GM19438 (cell line): ENCODE measurements at regions not wholly inside any gene's neighbourhood (a gene's known extent, or its start where the extent isn't known, plus 50 kb on each side); places are given as distances from the start of the nearest gene placed in this dataset.

ENCODE experiments used
- ATAC-seq: cut with Tn5 transposase; IDR thresholded peaks from one replicate; pipeline ENCODE4 v1.9.1; 2021; ENCODE audit warnings: low read depth; ENCODE audit not compliant: unreplicated experiment

GRCh38 chr2:129233166-129233565, 746.3 kb upstream of the RAB6C start:
- ATAC-seq = no peak

GRCh38 chr2:129233751-129234406, 745.6 kb upstream of the RAB6C start:
- ATAC-seq = no peak

- ATAC-seq = no peak
Measured at GRCh38 chr2:129236601-129237000, 742.9 kb upstream of the RAB6C start.

GRCh38 chr2:129237966-129238725, 741.3 kb upstream of the RAB6C start:
- no peak for ATAC-seq

- ATAC-seq = no peak
Measured at GRCh38 chr2:129239141-129239540, 740.3 kb upstream of the RAB6C start.

GRCh38 chr2:129240061-129240460, 739.4 kb upstream of the RAB6C start:
- no peak for ATAC-seq

GRCh38 chr2:129242269-129242668, 737.2 kb upstream of the RAB6C start:
- no peak for ATAC-seq

GRCh38 chr2:129247751-129248150, 731.7 kb upstream of the RAB6C start:
- no peak for ATAC-seq

GRCh38 chr2:129248198-129248597, 731.3 kb upstream of the RAB6C start:
- no peak for ATAC-seq

- ATAC-seq = no peak
Measured at GRCh38 chr2:129252781-129253460, 726.5 kb upstream of the RAB6C start.

GRCh38 chr2:129253461-129253812, 726.0 kb upstream of the RAB6C start:
- ATAC-seq = no peak

GRCh38 chr2:129254718-129255117, 724.7 kb upstream of the RAB6C start:
- no peak for ATAC-seq

- ATAC-seq = no peak
Measured at GRCh38 chr2:129255610-129256313, 723.7 kb upstream of the RAB6C start.

GRCh38 chr2:129256642-129257041, 722.8 kb upstream of the RAB6C start:
- no peak for ATAC-seq

GRCh38 chr2:129262934-129263333, 716.5 kb upstream of the RAB6C start:
- ATAC-seq = no peak

GRCh38 chr2:129263939-129264338, 715.5 kb upstream of the RAB6C start:
- ATAC-seq = no peak

- ATAC-seq = no peak
Measured at GRCh38 chr2:129267559-129267958, 711.9 kb upstream of the RAB6C start.

GRCh38 chr2:129273266-129274037, 706.0 kb upstream of the RAB6C start:
- no peak for ATAC-seq

- no peak for ATAC-seq
Measured at GRCh38 chr2:129274038-129274415, 705.4 kb upstream of the RAB6C start.

GRCh38 chr2:129274918-129275317, 704.5 kb upstream of the RAB6C start:
- no peak for ATAC-seq
